Right lobe of liver (tissue), 4 donors: ENCODE measurements at regions not wholly inside any gene's neighbourhood (a gene's known extent, or its start where the extent isn't known, plus 50 kb on each side); places are given as distances from the start of the nearest gene placed in this dataset.

Experiments used
- CTCF ChIP-seq, 4 donors: fragments of 200-600 bp in 3 of 4; fragments of 450-650 bp in 1 of 4; IDR thresholded peaks; one replicate each; pipeline versions ENCODE4 v1.5.1 to v1.8.0; 2016 to 2022; ENCODE audit warnings: antibody characterized with exemption in 4 of 4, mild to moderate bottlenecking in 2 of 4
- POLR2A ChIP-seq: fragments of 450-650 bp; IDR thresholded peaks from one replicate; pipeline ENCODE4 v1.6.1; 2017; ENCODE audit warnings: antibody characterized with exemption, mild to moderate bottlenecking
- donor health status: DM: no; HTN: no; CAD: no.
- donor health status: DM: no; HTN: no; CAD: no.
- donor health status: DM: no; HTN: yes; CAD: no.

DNA sequence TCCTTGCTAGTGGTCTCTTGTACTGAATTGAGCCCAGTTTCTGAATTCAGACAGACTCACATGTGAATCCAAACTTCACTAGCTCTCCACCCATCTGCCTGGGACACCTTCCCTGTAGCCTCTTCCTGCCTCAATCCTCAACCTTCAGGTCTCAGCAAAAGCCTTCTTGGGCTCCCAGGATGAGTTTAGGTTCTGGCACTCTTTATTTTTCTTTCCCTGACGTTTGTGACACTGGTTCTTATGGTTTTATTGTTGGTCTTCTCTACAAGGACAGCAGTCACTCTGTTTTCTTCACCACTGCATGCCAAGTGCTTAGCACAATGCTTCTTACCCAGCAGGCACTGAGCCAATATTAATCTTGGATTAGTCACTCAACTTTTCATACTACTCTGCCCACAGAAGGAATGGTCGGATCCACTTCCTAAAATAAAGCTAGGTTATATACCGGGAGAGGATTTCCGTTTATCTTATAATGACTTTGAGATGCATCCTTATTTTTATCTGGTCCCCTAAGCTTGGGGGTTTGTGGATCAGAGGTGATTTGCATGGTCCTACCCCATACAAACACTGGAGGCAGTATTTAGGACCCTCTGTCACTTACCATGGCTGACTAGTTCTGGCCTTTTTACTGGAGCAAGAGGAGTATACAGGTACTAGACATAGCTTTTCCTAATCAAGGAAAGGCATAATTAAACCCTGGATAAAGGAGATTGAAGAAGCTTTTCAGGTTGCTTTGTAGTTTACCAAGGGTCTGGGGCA is 186.3 kb downstream of the MYCN start:
- TF ChIP-seq CTCF (IDR thresholded peaks at IDR 0.05) (no peak), POLR2A (no peak)
